ENCODE measurements at regions not wholly inside any gene's neighbourhood (a gene's known extent, or its start where the extent isn't known, plus 50 kb on each side); places are given as distances from the start of the nearest gene placed in this dataset.

DNA sequence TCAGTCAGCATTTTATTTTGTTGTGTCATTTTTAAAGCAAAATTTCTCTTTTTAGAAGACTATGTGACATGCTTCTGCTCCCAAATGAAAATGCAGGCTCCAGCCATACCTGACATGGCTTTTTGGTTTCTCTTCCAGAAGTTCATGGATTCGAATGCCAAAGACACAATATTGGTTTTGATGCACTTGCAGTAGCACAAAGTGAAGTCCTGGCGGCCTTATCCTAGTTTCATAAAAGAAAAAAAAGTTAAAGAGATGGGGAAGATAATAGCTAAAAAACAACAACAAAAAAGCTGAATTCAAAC, 62.7 kb downstream of the NR2F2 start:
- TF ChIP-seq, protein P1, sequence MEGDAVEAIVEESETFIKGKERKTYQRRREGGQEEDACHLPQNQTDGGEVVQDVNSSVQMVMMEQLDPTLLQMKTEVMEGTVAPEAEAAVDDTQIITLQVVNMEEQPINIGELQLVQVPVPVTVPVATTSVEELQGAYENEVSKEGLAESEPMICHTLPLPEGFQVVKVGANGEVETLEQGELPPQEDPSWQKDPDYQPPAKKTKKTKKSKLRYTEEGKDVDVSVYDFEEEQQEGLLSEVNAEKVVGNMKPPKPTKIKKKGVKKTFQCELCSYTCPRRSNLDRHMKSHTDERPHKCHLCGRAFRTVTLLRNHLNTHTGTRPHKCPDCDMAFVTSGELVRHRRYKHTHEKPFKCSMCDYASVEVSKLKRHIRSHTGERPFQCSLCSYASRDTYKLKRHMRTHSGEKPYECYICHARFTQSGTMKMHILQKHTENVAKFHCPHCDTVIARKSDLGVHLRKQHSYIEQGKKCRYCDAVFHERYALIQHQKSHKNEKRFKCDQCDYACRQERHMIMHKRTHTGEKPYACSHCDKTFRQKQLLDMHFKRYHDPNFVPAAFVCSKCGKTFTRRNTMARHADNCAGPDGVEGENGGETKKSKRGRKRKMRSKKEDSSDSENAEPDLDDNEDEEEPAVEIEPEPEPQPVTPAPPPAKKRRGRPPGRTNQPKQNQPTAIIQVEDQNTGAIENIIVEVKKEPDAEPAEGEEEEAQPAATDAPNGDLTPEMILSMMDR (optimal IDR thresholded peaks at IDR 0.05 in 1 of 3, IDR thresholded peaks at IDR 0.05 in 1 of 3, conservative IDR thresholded peaks at IDR 0.05 in 1 of 3; ENCODE audit: extremely low read depth in 1 of 3, insufficient read depth in 2 of 3, low read length in 3 of 3) = no peak
- TF ChIP-seq EZH2 (IDR thresholded peaks at IDR 0.05; ENCODE audit: low read length) = no peak
